K562 (cell line): ENCODE measurements at regions not wholly inside any gene's neighbourhood (a gene's known extent, or its start where the extent isn't known, plus 50 kb on each side); places are given as distances from the start of the nearest gene placed in this dataset.

Source experiments
- ARNT ChIP-seq, 2 experiments: fragments of 450-650 bp; IDR thresholded peaks; 2 replicates each; pipeline ENCODE4 v1.6.1; 2016; ENCODE audit warnings: mild to moderate bottlenecking in 1 of 2
- BCL6 ChIP-seq: fragments of 250-450 bp; sonication (Bioruptor Pico); IDR thresholded peaks from 2 replicates; pipeline ENCODE4 v1.4.0; 2020
- E2F1 ChIP-seq: sonication (generic); formaldehyde crosslinking; IDR thresholded peaks from 2 replicates; pipeline ENCODE4 v1.8.1; 2023; ENCODE audit warnings: mild to moderate bottlenecking, missing genetic modification reagents, moderate library complexity
- PRPF4 ChIP-seq: fragments of 200-400 bp; formaldehyde crosslinking; IDR thresholded peaks from one replicate; pipeline ENCODE4 v1.6.1; 2017; ENCODE audit warnings: low read length, low read depth, mild to moderate bottlenecking; ENCODE audit not compliant: insufficient read depth, poor library complexity, severe bottlenecking
- SAFB2 ChIP-seq: fragments of 200-400 bp; formaldehyde crosslinking; IDR thresholded peaks from 2 replicates; pipeline ENCODE4 v1.6.1; 2018; ENCODE audit warnings: borderline replicate concordance, low read length, low read depth, moderate library complexity; ENCODE audit not compliant: severe bottlenecking
- ZBTB11 ChIP-seq, 3 experiments: fragments of 200-800 bp in 1 of 3; fragments of 250-450 bp in 1 of 3; fragments of 450-650 bp in 1 of 3; sonication (Bioruptor Pico) in 1 of 3; sonication (Bioruptor generic) in 1 of 3; formaldehyde crosslinking in 1 of 3; IDR thresholded peaks; 2 replicates each; pipeline versions ENCODE4 v1.6.1 to v1.8.0; 2016 to 2022; ENCODE audit warnings: mild to moderate bottlenecking in 2 of 3, missing genetic modification characterization in 2 of 3, missing compliant biosample characterization in 1 of 3, moderate library complexity in 1 of 3
- ZNF263 ChIP-seq: sonication (generic); formaldehyde crosslinking; IDR thresholded peaks from 2 replicates; pipeline ENCODE4 v1.8.0; 2022; ENCODE audit warnings: mild to moderate bottlenecking, missing genetic modification reagents, borderline replicate concordance
- ZNF398 ChIP-seq: fragments of 250-450 bp; sonication (Bioruptor Pico); IDR thresholded peaks from 2 replicates; pipeline ENCODE4 v1.8.0; 2021; ENCODE audit warnings: moderate library complexity, mild to moderate bottlenecking, inconsistent platforms
- TF ChIP-seq, protein P1 (sequence below): sonication (generic); formaldehyde crosslinking; IDR thresholded peaks from 2 replicates; pipeline ENCODE4 v1.8.1; 2023; ENCODE audit warnings: mild to moderate bottlenecking, missing genetic modification reagents

GRCh38 chr1:56152635-56153034, 426.7 kb downstream of the PLPP3 start:
- TF ChIP-seq ZNF263 (CRISPR knock-in tag) = no peak
- no peak for TF ChIP-seq ZNF398 (CRISPR knock-in tag)
- TF ChIP-seq PRPF4 = no peak
- no peak for TF ChIP-seq E2F1 (CRISPR knock-in tag)
- TF ChIP-seq ARNT (IDR thresholded peaks at IDR 0.05) = no peak
- TF ChIP-seq BCL6 (CRISPR knock-in tag) = no peak
- TF ChIP-seq, protein P1, sequence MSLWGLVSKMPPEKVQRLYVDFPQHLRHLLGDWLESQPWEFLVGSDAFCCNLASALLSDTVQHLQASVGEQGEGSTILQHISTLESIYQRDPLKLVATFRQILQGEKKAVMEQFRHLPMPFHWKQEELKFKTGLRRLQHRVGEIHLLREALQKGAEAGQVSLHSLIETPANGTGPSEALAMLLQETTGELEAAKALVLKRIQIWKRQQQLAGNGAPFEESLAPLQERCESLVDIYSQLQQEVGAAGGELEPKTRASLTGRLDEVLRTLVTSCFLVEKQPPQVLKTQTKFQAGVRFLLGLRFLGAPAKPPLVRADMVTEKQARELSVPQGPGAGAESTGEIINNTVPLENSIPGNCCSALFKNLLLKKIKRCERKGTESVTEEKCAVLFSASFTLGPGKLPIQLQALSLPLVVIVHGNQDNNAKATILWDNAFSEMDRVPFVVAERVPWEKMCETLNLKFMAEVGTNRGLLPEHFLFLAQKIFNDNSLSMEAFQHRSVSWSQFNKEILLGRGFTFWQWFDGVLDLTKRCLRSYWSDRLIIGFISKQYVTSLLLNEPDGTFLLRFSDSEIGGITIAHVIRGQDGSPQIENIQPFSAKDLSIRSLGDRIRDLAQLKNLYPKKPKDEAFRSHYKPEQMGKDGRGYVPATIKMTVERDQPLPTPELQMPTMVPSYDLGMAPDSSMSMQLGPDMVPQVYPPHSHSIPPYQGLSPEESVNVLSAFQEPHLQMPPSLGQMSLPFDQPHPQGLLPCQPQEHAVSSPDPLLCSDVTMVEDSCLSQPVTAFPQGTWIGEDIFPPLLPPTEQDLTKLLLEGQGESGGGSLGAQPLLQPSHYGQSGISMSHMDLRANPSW (CRISPR knock-in tag) = no peak
- TF ChIP-seq SAFB2 = no peak
- TF ChIP-seq ZBTB11 (CRISPR knock-in tag; IDR thresholded peaks at IDR 0.05) = no peak
